ENCODE measurements at regions not wholly inside any gene's neighbourhood (a gene's known extent, or its start where the extent isn't known, plus 50 kb on each side); places are given as distances from the start of the nearest gene placed in this dataset.
"Not testable (repeated sequence)": the region's sequence is repeated elsewhere in the genome, so short reads cannot be mapped to it uniquely, and the experiment has no call there.

- DNase-seq = no peak
These were observed 743.2 kb upstream of the CDH10 start for GRCh38 chr5:25387953-25388352.

- no peak for DNase-seq
These were observed 718.0 kb upstream of the CDH10 start for GRCh38 chr5:25362799-25363198.

- DNase-seq = no peak
These were observed 714.1 kb upstream of the CDH10 start for GRCh38 chr5:25358919-25359318.

GRCh38 chr5:25357605-25358004, 712.8 kb upstream of the CDH10 start:
- no peak for DNase-seq

GRCh38 chr5:25349746-25350145, 705.0 kb upstream of the CDH10 start:
- DNase-seq = no peak

- DNase-seq = no peak
These were observed 700.5 kb upstream of the CDH10 start for GRCh38 chr5:25345240-25345771.

- no peak for DNase-seq
These were observed 694.8 kb upstream of the CDH10 start for GRCh38 chr5:25339541-25339940.

- no peak for DNase-seq
These were observed 689.6 kb upstream of the CDH10 start for GRCh38 chr5:25334350-25334749.

GRCh38 chr5:25330721-25331120, 685.9 kb upstream of the CDH10 start:
- DNase-seq = no peak

- DNase-seq = no peak
These were observed 682.4 kb upstream of the CDH10 start for GRCh38 chr5:25327172-25327571.

GRCh38 chr5:25301836-25302235, 657.1 kb upstream of the CDH10 start:
- DNase-seq = no peak

GRCh38 chr5:25295067-25295466, 650.3 kb upstream of the CDH10 start:
- DNase-seq = no peak

- not testable (repeated sequence) for DNase-seq
These were observed 645.0 kb upstream of the CDH10 start for GRCh38 chr5:25289766-25290165.

- DNase-seq = no peak
These were observed 641.5 kb upstream of the CDH10 start for GRCh38 chr5:25286319-25286718.

- no peak for DNase-seq
These were observed 640.4 kb upstream of the CDH10 start for GRCh38 chr5:25285136-25285535.

- not testable (repeated sequence) for DNase-seq
These were observed 618.7 kb upstream of the CDH10 start for GRCh38 chr5:25263507-25263906.

GRCh38 chr5:25262221-25262620, 617.4 kb upstream of the CDH10 start:
- DNase-seq = no peak

- no peak for DNase-seq
These were observed 610.4 kb upstream of the CDH10 start for GRCh38 chr5:25255128-25255527.

GRCh38 chr5:25241981-25242380, 597.2 kb upstream of the CDH10 start:
- no peak for DNase-seq

GRCh38 chr5:25238720-25239119, 593.9 kb upstream of the CDH10 start:
- DNase-seq = not testable (repeated sequence)

- DNase-seq = no peak
These were observed 579.7 kb upstream of the CDH10 start for GRCh38 chr5:25224316-25224982.

- DNase-seq = not testable (repeated sequence)
These were observed 555.1 kb upstream of the CDH10 start for GRCh38 chr5:25199902-25200301.

GRCh38 chr5:25190521-25191000, 545.8 kb upstream of the CDH10 start:
- no peak for DNase-seq

- no peak for DNase-seq
These were observed 536.5 kb upstream of the CDH10 start for GRCh38 chr5:25181249-25181648.

- not testable (repeated sequence) for DNase-seq
These were observed 517.8 kb upstream of the CDH10 start for GRCh38 chr5:25162616-25163015.
